K562 (cell line): ENCODE measurements at regions not wholly inside any gene's neighbourhood (a gene's known extent, or its start where the extent isn't known, plus 50 kb on each side); places are given as distances from the start of the nearest gene placed in this dataset.

Experiments
- ATAC-seq: fragments of 200-7000 bp; cut with Tn5 transposase; 3 replicates; pipeline ENCODE4 v1.9.1; 2020; ENCODE audit warnings: moderate library complexity
- BruUV-seq: library from RNA; stranded (reverse); fragments of 400-500 nt; replicated peaks from 2 replicates; lab custom pipeline; 2021; lab: Mats Ljungman, UMichigan
- CTCF ChIA-PET: fragments of 300-600 bp; formaldehyde crosslinking; extraction: SDS; loops from one replicate; lab custom pipeline; 2021; ENCODE audit warnings: low intra/inter-chr PET ratio; lab: Yijun Ruan, JAX
- POLR2A ChIA-PET: fragments of 300-600, 350-650 bp; sonication (Branson Sonifier 250); formaldehyde crosslinking; extraction: SDS; loops from one replicate; lab custom pipeline; 2021; ENCODE audit warnings: antibody characterized with exemption, inconsistent platforms; lab: Yijun Ruan, JAX
- DNase-seq, 4 experiments: peaks; one replicate each; pipeline versions ENCODE4 v3.0.0 to v3.0.0-alpha.2; 2011 to 2018; ENCODE audit warnings: low spot score in 3 of 4, mixed read lengths in 3 of 4; ENCODE audit errors: extremely low read depth in 1 of 4
- FAIRE-seq: peaks from 2 replicates; lab custom pipeline; 2011; peaks lifted over from hg19 to GRCh38; lab: Jason Lieb, UNC
- H2AFZ ChIP-seq: 2 replicates; pipeline ENCODE4 v1.6.0; 2011; ENCODE audit warnings: low read depth, low read length, control low read depth, inconsistent platforms
- H3K27ac ChIP-seq: fragments of 200-600 bp; 3 replicates; pipeline ENCODE4 v1.8.0; 2011; ENCODE audit warnings: low read depth, mild to moderate bottlenecking, control low read depth, inconsistent platforms, low read length, moderate library complexity, mixed read lengths; ENCODE audit errors: extremely low read depth
- H3K27me3 ChIP-seq, 2 experiments: fragments of 300-600 bp in 1 of 2; 2 replicates in 1 of 2; 3 replicates in 1 of 2; pipeline versions ENCODE4 v1.6.0 to v1.8.0; 2011; ENCODE audit warnings: inconsistent platforms in 2 of 2, low read length in 2 of 2, mild to moderate bottlenecking in 1 of 2, mixed read lengths in 1 of 2, moderate library complexity in 1 of 2; ENCODE audit not compliant: control insufficient read depth in 2 of 2, insufficient read depth in 2 of 2
- H3K36me3 ChIP-seq: fragments of 300-600 bp; 3 replicates; pipeline ENCODE4 v1.8.0; 2011; ENCODE audit warnings: mild to moderate bottlenecking, low read length, inconsistent platforms; ENCODE audit not compliant: control insufficient read depth, insufficient read depth
- H3K4me1 ChIP-seq, 2 experiments: fragments of 200-600 bp in 1 of 2; replicated peaks in 1 of 2; 2 replicates in 1 of 2; 3 replicates in 1 of 2; pipeline versions ENCODE4 v1.5.1 to v1.8.0; 2011; ENCODE audit warnings: inconsistent platforms in 2 of 2, low read length in 2 of 2, mild to moderate bottlenecking in 1 of 2, mixed read lengths in 1 of 2, moderate library complexity in 1 of 2; ENCODE audit not compliant: control insufficient read depth in 2 of 2, insufficient read depth in 2 of 2
- H3K4me2 ChIP-seq: 2 replicates; pipeline ENCODE4 v1.6.1; 2011; ENCODE audit warnings: low read length, control low read depth, inconsistent platforms, mixed read lengths; ENCODE audit not compliant: insufficient read depth
- H3K4me3 ChIP-seq: fragments of 200-600 bp; sonication (generic), shearing (Covaris generic); 2 replicates; pipeline ENCODE4 v1.5.1; 2016; ENCODE audit warnings: control low read depth, inconsistent platforms
- H3K79me2 ChIP-seq: fragments of 200-600 bp; 3 replicates; pipeline ENCODE4 v1.8.0; 2011; ENCODE audit warnings: low read length, inconsistent platforms; ENCODE audit not compliant: control insufficient read depth, insufficient read depth
- H3K9ac ChIP-seq, 2 experiments: 2 replicates each; pipeline versions ENCODE4 v1.6.0 to v1.6.1; 2011; ENCODE audit warnings: low read depth in 2 of 2, low read length in 2 of 2, control low read depth in 1 of 2, inconsistent platforms in 1 of 2, mild to moderate bottlenecking in 1 of 2, mixed read lengths in 1 of 2; ENCODE audit not compliant: insufficient read depth in 1 of 2
- H3K9me1 ChIP-seq: one replicate; pipeline ENCODE4 v1.6.0; 2011; ENCODE audit warnings: inconsistent platforms, mild to moderate bottlenecking, low read length, moderate library complexity; ENCODE audit not compliant: control insufficient read depth, insufficient read depth
- H3K9me3 ChIP-seq: replicated peaks from 2 replicates; pipeline ENCODE4 v1.5.1; 2011; ENCODE audit warnings: low read depth, low read length, inconsistent platforms; ENCODE audit not compliant: control insufficient read depth, insufficient read depth
- H4K20me1 ChIP-seq: replicated peaks from 2 replicates; pipeline ENCODE4 v1.6.1; 2011; ENCODE audit warnings: low read length, inconsistent platforms, mixed read lengths; ENCODE audit not compliant: control insufficient read depth, insufficient read depth
- CBX2 ChIP-seq: fragments of 200-600 bp; sonication (generic); IDR thresholded peaks from one replicate; pipeline ENCODE4 v1.6.1; 2012; ENCODE audit warnings: mild to moderate bottlenecking, low read length, inconsistent platforms; ENCODE audit not compliant: insufficient read depth, poor library complexity, severe bottlenecking
- CEBPZ ChIP-seq: fragments of 150-350 bp; IDR thresholded peaks from 2 replicates; pipeline ENCODE4 v1.6.1; 2014; ENCODE audit warnings: low read depth, mild to moderate bottlenecking, low read length, borderline replicate concordance
- GATAD2A ChIP-seq: fragments of 450-650 bp; IDR thresholded peaks from 2 replicates; pipeline ENCODE4 v1.6.1; 2017
- GATAD2B ChIP-seq: fragments of 450-650 bp; IDR thresholded peaks from 2 replicates; pipeline ENCODE4 v1.6.1; 2017; ENCODE audit warnings: mild to moderate bottlenecking, borderline replicate concordance
- HLTF ChIP-seq: fragments of 450-650 bp; IDR thresholded peaks from 2 replicates; pipeline ENCODE4 v1.6.1; 2016
- LEF1 ChIP-seq: fragments of 450-650 bp; IDR thresholded peaks from 2 replicates; pipeline ENCODE4 v1.6.1; 2016; ENCODE audit warnings: mild to moderate bottlenecking
- MAFG ChIP-seq: fragments of 450-650 bp; conservative IDR thresholded peaks from 2 replicates; pipeline ENCODE4 v1.6.1; 2016; ENCODE audit warnings: missing genetic modification characterization, missing compliant biosample characterization
- NCOR1 ChIP-seq: fragments of 450-650 bp; IDR thresholded peaks from 2 replicates; pipeline ENCODE4 v1.6.1; 2016; ENCODE audit warnings: mild to moderate bottlenecking, moderate library complexity
- POLR2AphosphoS5 ChIP-seq: IDR thresholded peaks from 2 replicates; pipeline ENCODE4 v1.6.1; 2011; ENCODE audit warnings: mild to moderate bottlenecking, low read depth, low read length, moderate library complexity; ENCODE audit not compliant: control insufficient read depth, insufficient read depth
- SMAD2 ChIP-seq: fragments of 150-350 bp; IDR thresholded peaks from 2 replicates; pipeline ENCODE4 v1.6.1; 2014; ENCODE audit warnings: low read depth, mild to moderate bottlenecking, low read length
- TRIM24 ChIP-seq, 2 experiments: fragments of 450-650 bp; IDR thresholded peaks; 2 replicates each; pipeline ENCODE4 v1.6.1; 2016
- U2AF1 ChIP-seq: fragments of 200-400 bp; formaldehyde crosslinking; optimal IDR thresholded peaks from 2 replicates; pipeline ENCODE3; 2017; ENCODE audit warnings: mild to moderate bottlenecking, low read depth, low read length, moderate library complexity
- ZBTB17 ChIP-seq: fragments of 450-650 bp; formaldehyde crosslinking; IDR thresholded peaks from 2 replicates; pipeline ENCODE4 v1.4.0; 2020; ENCODE audit warnings: mild to moderate bottlenecking
- ZNF263 ChIP-seq: sonication (generic); formaldehyde crosslinking; IDR thresholded peaks from 2 replicates; pipeline ENCODE4 v1.8.0; 2022; ENCODE audit warnings: mild to moderate bottlenecking, missing genetic modification reagents, borderline replicate concordance
- ZNF830 ChIP-seq: fragments of 250-450 bp; sonication (Bioruptor Pico); IDR thresholded peaks from 2 replicates; pipeline ENCODE4 v1.5.0; 2021; ENCODE audit warnings: mild to moderate bottlenecking
- WGBS: fragments of 100-300 bp; shearing (Covaris generic); methylation state at CpG from one replicate; pipeline ENCODE4 v1.1.6; 2016; ENCODE audit warnings: low coverage, mixed read lengths; ENCODE audit not compliant: insufficient coverage; ENCODE audit errors: missing lambda C conversion rate; 5-methylcytosine and 5-hydroxymethylcytosine counted together
- in situ Hi-C: fragments of 300-500 bp; cut with MboI; formaldehyde crosslinking; loops from 4 replicates; pipeline ENCODE4 v1.15.0; 2018; ENCODE audit warnings: inconsistent platforms, mixed read lengths
- intact Hi-C: fragments of 100-400 bp; cut with micrococcal nuclease; formaldehyde crosslinking; loops from 2 replicates; pipeline ENCODE4 v1.14.2; 2022
- TF ChIP-seq, protein P1 (sequence below): IDR thresholded peaks from 2 replicates; pipeline ENCODE4 v1.6.1; 2014; ENCODE audit warnings: antibody characterized with exemption
- TF ChIP-seq, protein P2 (sequence below): IDR thresholded peaks from 2 replicates; pipeline ENCODE4 v1.6.1; 2011; ENCODE audit warnings: borderline replicate concordance, low read depth, mild to moderate bottlenecking, moderate library complexity, low read length; ENCODE audit not compliant: insufficient read depth, poor library complexity, severe bottlenecking

- no peak for ATAC-seq
- H3K9me1 ChIP-seq = no peaks in the 10 kb centered on the region
- no peak for DNase-seq
- H3K79me2 ChIP-seq = no peaks in the 10 kb centered on the region
- intact Hi-C loops = loop anchor here (5.0 kb wide), 1 partner anchor 267 kb away; no protein-coding TSS in a partner anchor
- H3K4me2 ChIP-seq = no peak overlapping the region
- H3K9me3 ChIP-seq = no peaks in the 10 kb centered on the region
- in situ Hi-C loops = no loop called here
- H3K27me3 ChIP-seq = no peaks in the 10 kb centered on the region
- no peak for FAIRE-seq
- no TSS peak for BruUV-seq
- H3K27ac ChIP-seq = no peak overlapping the region
- H4K20me1 ChIP-seq = no peaks in the 10 kb centered on the region
- CTCF ChIA-PET = interaction anchor here (1.2 kb wide), 1 partner anchor 922 kb away, joined by 3 read pairs; no protein-coding TSS in a partner anchor
- POLR2A ChIA-PET = no interaction called here
- H3K9ac ChIP-seq = no peak overlapping the region
- no peak overlapping the region for H2AFZ ChIP-seq
- H3K4me1 ChIP-seq = no peaks in the 10 kb centered on the region
- H3K4me3 ChIP-seq = no peak overlapping the region
- TF ChIP-seq HLTF (no peak), GATAD2B (no peak), CBX2 (no peak), MAFG (tag) (no peak), GATAD2A (no peak), SMAD2 (no peak), ZBTB17 (CRISPR knock-in tag) (no peak), POLR2AphosphoS5 (no peak), ZNF830 (CRISPR knock-in tag) (no peak), ZNF263 (CRISPR knock-in tag) (no peak), NCOR1 (no peak), U2AF1 (no peak), TRIM24 (IDR thresholded peaks at IDR 0.05) (no peak), LEF1 (no peak), CEBPZ (no peak)
- TF ChIP-seq, protein P1, sequence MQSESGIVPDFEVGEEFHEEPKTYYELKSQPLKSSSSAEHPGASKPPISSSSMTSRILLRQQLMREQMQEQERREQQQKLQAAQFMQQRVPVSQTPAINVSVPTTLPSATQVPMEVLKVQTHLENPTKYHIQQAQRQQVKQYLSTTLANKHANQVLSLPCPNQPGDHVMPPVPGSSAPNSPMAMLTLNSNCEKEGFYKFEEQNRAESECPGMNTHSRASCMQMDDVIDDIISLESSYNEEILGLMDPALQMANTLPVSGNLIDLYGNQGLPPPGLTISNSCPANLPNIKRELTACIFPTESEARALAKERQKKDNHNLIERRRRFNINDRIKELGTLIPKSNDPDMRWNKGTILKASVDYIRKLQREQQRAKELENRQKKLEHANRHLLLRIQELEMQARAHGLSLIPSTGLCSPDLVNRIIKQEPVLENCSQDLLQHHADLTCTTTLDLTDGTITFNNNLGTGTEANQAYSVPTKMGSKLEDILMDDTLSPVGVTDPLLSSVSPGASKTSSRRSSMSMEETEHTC = no peak
- TF ChIP-seq, protein P2, sequence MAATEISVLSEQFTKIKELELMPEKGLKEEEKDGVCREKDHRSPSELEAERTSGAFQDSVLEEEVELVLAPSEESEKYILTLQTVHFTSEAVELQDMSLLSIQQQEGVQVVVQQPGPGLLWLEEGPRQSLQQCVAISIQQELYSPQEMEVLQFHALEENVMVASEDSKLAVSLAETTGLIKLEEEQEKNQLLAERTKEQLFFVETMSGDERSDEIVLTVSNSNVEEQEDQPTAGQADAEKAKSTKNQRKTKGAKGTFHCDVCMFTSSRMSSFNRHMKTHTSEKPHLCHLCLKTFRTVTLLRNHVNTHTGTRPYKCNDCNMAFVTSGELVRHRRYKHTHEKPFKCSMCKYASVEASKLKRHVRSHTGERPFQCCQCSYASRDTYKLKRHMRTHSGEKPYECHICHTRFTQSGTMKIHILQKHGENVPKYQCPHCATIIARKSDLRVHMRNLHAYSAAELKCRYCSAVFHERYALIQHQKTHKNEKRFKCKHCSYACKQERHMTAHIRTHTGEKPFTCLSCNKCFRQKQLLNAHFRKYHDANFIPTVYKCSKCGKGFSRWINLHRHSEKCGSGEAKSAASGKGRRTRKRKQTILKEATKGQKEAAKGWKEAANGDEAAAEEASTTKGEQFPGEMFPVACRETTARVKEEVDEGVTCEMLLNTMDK = no peak
- WGBS = 0% methylated on average over 3 of the region's 3 CpGs
- no peaks in the 10 kb centered on the region for H3K36me3 ChIP-seq
Observed at GRCh38 chr18:32553640-32554365, 83.1 kb upstream of the GAREM1 start.
